K562 (cell line): ENCODE measurements at regions not wholly inside any gene's neighbourhood (a gene's known extent, or its start where the extent isn't known, plus 50 kb on each side); places are given as distances from the start of the nearest gene placed in this dataset.

Experiments
- ATF1 ChIP-seq, 2 experiments: fragments of 450-650 bp in 1 of 2; IDR thresholded peaks; 2 replicates each; pipeline ENCODE4 v1.6.1; 2016; ENCODE audit warnings: missing compliant biosample characterization in 1 of 2, missing genetic modification characterization in 1 of 2
- COPS2 ChIP-seq: fragments of 450-650 bp; conservative IDR thresholded peaks from 2 replicates; pipeline ENCODE4 v1.6.1; 2016; ENCODE audit warnings: mild to moderate bottlenecking, moderate library complexity
- CREBBP ChIP-seq: IDR thresholded peaks from one replicate; pipeline ENCODE4 v1.6.1; 2012; ENCODE audit warnings: low read depth, mild to moderate bottlenecking, control low read depth, inconsistent platforms, low read length
- ELF4 ChIP-seq: fragments of 450-650 bp; formaldehyde crosslinking; IDR thresholded peaks from 2 replicates; pipeline ENCODE4 v1.4.0; 2022; ENCODE audit warnings: missing genetic modification characterization
- ETV5 ChIP-seq: sonication (generic); formaldehyde crosslinking; IDR thresholded peaks from 2 replicates; pipeline ENCODE4 v1.4.0; 2020; ENCODE audit warnings: low read depth, mild to moderate bottlenecking, missing genetic modification reagents
- HMBOX1 ChIP-seq: sonication (generic); IDR thresholded peaks from 2 replicates; pipeline ENCODE4 v1.6.1; 2016
- MAFG ChIP-seq: fragments of 450-650 bp; conservative IDR thresholded peaks from 2 replicates; pipeline ENCODE4 v1.6.1; 2016; ENCODE audit warnings: missing genetic modification characterization, missing compliant biosample characterization
- NFATC3 ChIP-seq: fragments of 450-650 bp; IDR thresholded peaks from 2 replicates; pipeline ENCODE4 v1.6.1; 2017; ENCODE audit warnings: mild to moderate bottlenecking
- POLR2AphosphoS2 ChIP-seq: IDR thresholded peaks from 2 replicates; pipeline ENCODE4 v1.6.1; 2012; ENCODE audit warnings: low read length, improper control_type of control experiment
- POLR2AphosphoS5 ChIP-seq: IDR thresholded peaks from 2 replicates; pipeline ENCODE4 v1.6.1; 2011; ENCODE audit warnings: mild to moderate bottlenecking, low read depth, low read length, moderate library complexity; ENCODE audit not compliant: control insufficient read depth, insufficient read depth
- SLC30A9 ChIP-seq: fragments of 250-450 bp; sonication (Bioruptor Pico); IDR thresholded peaks from 2 replicates; pipeline ENCODE4 v1.8.0; 2022; ENCODE audit warnings: mild to moderate bottlenecking, moderate library complexity
- SRF ChIP-seq, 2 experiments: fragments of 250-450, 450-650 bp in 1 of 2; sonication (Bioruptor Pico) in 1 of 2; sonication (generic) in 1 of 2; formaldehyde crosslinking; IDR thresholded peaks; 2 replicates each; pipeline versions ENCODE4 v1.5.0 to v1.5.1; 2020 to 2022; ENCODE audit warnings: mild to moderate bottlenecking in 1 of 2, missing genetic modification reagents in 1 of 2
- SRSF1 ChIP-seq: fragments of 200-400 bp; formaldehyde crosslinking; IDR thresholded peaks from 2 replicates; pipeline ENCODE4 v1.6.1; 2017; ENCODE audit warnings: mild to moderate bottlenecking, low read depth, low read length, moderate library complexity
- SRSF7 ChIP-seq: fragments of 200-400 bp; formaldehyde crosslinking; optimal IDR thresholded peaks from 2 replicates; pipeline ENCODE3; 2017; ENCODE audit warnings: mild to moderate bottlenecking, low read depth, low read length
- TEAD4 ChIP-seq, 2 experiments: sonication (generic) in 1 of 2; formaldehyde crosslinking in 1 of 2; IDR thresholded peaks; 2 replicates each; pipeline versions ENCODE4 v1.6.1 to v1.8.0; 2012 to 2022; ENCODE audit warnings: borderline replicate concordance in 1 of 2, inconsistent platforms in 1 of 2, low read length in 1 of 2, mild to moderate bottlenecking in 1 of 2, missing genetic modification reagents in 1 of 2
- TOE1 ChIP-seq, 2 experiments: fragments of 450-650 bp in 1 of 2; sonication (generic) in 1 of 2; formaldehyde crosslinking in 1 of 2; IDR thresholded peaks; 2 replicates each; pipeline versions ENCODE4 v1.7.1 to v1.8.0; 2016 to 2022; ENCODE audit warnings: borderline replicate concordance in 2 of 2, mild to moderate bottlenecking in 2 of 2, antibody characterized with exemption in 1 of 2, inconsistent platforms in 1 of 2, low read depth in 1 of 2, missing genetic modification reagents in 1 of 2, moderate library complexity in 1 of 2
- USF1 ChIP-seq: sonication (generic); formaldehyde crosslinking; IDR thresholded peaks from 2 replicates; pipeline ENCODE4 v1.9.0; 2022; ENCODE audit warnings: mild to moderate bottlenecking, missing genetic modification reagents
- ZNF311 ChIP-seq: fragments of 250-450 bp; sonication (Bioruptor Pico); IDR thresholded peaks from 2 replicates; pipeline ENCODE4 v1.4.0; 2020; ENCODE audit warnings: mild to moderate bottlenecking, moderate library complexity
- TF ChIP-seq, protein P1 (sequence below): sonication (generic); formaldehyde crosslinking; IDR thresholded peaks from 2 replicates; pipeline ENCODE4 v1.8.1; 2022; ENCODE audit warnings: missing genetic modification reagents
- TF ChIP-seq, protein P2 (sequence below): fragments of 250-450 bp; sonication (Bioruptor Pico); IDR thresholded peaks from 2 replicates; pipeline ENCODE4 v1.4.0; 2020; ENCODE audit warnings: borderline replicate concordance
- TF ChIP-seq, protein P3 (sequence below): fragments of 450-650 bp; formaldehyde crosslinking; IDR thresholded peaks from 2 replicates; pipeline ENCODE4 v1.4.0; 2020; ENCODE audit warnings: mild to moderate bottlenecking, mixed read lengths

GRCh38 chr5:54743997-54744788 lies 226.6 kb downstream of the SNX18 start (continued):
- TF ChIP-seq CREBBP (no peak), POLR2AphosphoS5 (0 out of 2 replicates have a peak, but pooled peaks have one; percentile 28), NFATC3 (no peak), ELF4 (no peak), SRF (CRISPR knock-in tag; IDR thresholded peaks at IDR 0.05) (no peak), COPS2 (no peak), ZNF311 (CRISPR knock-in tag) (no peak), ETV5 (CRISPR knock-in tag) (peak; percentile 81), USF1 (CRISPR knock-in tag) (no peak), SLC30A9 (no peak), HMBOX1 (no peak; the same call in 1 of the 2 replicates), SRSF7 (no peak), MAFG (peak; percentile 100), TEAD4 (IDR thresholded peaks at IDR 0.05; ENCODE audit: low read length) (peak; percentile 79), TEAD4 (CRISPR knock-in tag; IDR thresholded peaks at IDR 0.05; ENCODE audit: borderline replicate concordance) (no peak), TOE1 (IDR thresholded peaks at IDR 0.05; ENCODE audit: borderline replicate concordance) (peak; percentile 36; the same call in 1 of the 2 replicates), TOE1 (CRISPR knock-in tag; IDR thresholded peaks at IDR 0.05; ENCODE audit: borderline replicate concordance, low read depth) (no peak), ATF1 (CRISPR knock-in tag; IDR thresholded peaks at IDR 0.05) (no peak), ATF1 (tag; IDR thresholded peaks at IDR 0.05) (peak; percentile 63; the same call in 1 of the 2 replicates), SRSF1 (no peak), POLR2AphosphoS2 (no peak)
- TF ChIP-seq, protein P1, sequence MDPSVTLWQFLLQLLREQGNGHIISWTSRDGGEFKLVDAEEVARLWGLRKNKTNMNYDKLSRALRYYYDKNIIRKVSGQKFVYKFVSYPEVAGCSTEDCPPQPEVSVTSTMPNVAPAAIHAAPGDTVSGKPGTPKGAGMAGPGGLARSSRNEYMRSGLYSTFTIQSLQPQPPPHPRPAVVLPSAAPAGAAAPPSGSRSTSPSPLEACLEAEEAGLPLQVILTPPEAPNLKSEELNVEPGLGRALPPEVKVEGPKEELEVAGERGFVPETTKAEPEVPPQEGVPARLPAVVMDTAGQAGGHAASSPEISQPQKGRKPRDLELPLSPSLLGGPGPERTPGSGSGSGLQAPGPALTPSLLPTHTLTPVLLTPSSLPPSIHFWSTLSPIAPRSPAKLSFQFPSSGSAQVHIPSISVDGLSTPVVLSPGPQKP (CRISPR knock-in tag): no peak
- TF ChIP-seq, protein P2, sequence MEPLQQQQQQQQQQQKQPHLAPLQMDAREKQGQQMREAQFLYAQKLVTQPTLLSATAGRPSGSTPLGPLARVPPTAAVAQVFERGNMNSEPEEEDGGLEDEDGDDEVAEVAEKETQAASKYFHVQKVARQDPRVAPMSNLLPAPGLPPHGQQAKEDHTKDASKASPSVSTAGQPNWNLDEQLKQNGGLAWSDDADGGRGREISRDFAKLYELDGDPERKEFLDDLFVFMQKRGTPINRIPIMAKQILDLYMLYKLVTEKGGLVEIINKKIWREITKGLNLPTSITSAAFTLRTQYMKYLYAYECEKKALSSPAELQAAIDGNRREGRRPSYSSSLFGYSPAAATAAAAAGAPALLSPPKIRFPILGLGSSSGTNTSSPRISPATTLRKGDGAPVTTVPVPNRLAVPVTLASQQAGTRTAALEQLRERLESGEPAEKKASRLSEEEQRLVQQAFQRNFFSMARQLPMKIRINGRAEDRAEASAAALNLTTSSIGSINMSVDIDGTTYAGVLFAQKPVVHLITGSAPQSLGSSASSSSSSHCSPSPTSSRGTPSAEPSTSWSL (CRISPR knock-in tag): no peak
- TF ChIP-seq, protein P3, sequence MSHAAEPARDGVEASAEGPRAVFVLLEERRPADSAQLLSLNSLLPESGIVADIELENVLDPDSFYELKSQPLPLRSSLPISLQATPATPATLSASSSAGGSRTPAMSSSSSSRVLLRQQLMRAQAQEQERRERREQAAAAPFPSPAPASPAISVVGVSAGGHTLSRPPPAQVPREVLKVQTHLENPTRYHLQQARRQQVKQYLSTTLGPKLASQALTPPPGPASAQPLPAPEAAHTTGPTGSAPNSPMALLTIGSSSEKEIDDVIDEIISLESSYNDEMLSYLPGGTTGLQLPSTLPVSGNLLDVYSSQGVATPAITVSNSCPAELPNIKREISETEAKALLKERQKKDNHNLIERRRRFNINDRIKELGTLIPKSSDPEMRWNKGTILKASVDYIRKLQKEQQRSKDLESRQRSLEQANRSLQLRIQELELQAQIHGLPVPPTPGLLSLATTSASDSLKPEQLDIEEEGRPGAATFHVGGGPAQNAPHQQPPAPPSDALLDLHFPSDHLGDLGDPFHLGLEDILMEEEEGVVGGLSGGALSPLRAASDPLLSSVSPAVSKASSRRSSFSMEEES (CRISPR knock-in tag): no peak
